ENCODE measurements at regions not wholly inside any gene's neighbourhood (a gene's known extent, or its start where the extent isn't known, plus 50 kb on each side); places are given as distances from the start of the nearest gene placed in this dataset.

- TF ChIP-seq FOXM1 (IDR thresholded peaks at IDR 0.05; ENCODE audit: low read depth, low read length) = no peak
- TF ChIP-seq PML (IDR thresholded peaks at IDR 0.05; ENCODE audit: low read length) = no peak
- TF ChIP-seq MYC (IDR thresholded peaks at IDR 0.05; ENCODE audit: insufficient read depth, insufficient read length, insufficient replicate concordance, low read length, severe bottlenecking) = no peak
These were observed 285.9 kb downstream of the SLC7A11 start (continued) for GRCh38 chr4:137956256-137956655.

- TF ChIP-seq RAD21 (IDR thresholded peaks at IDR 0.05; ENCODE audit: insufficient read depth, low read depth, low read length) (no peak), HDAC6 (IDR thresholded peaks at IDR 0.05; ENCODE audit: unreplicated experiment) (no peak), CBX3 (IDR thresholded peaks at IDR 0.05; ENCODE audit: borderline replicate concordance, low read depth) (no peak), ZBTB33 (IDR thresholded peaks at IDR 0.05) (no peak), BCL11A (IDR thresholded peaks at IDR 0.05; ENCODE audit: low read depth, low read length) (no peak), NBN (IDR thresholded peaks at IDR 0.05) (no peak), POLR2AphosphoS2 (IDR thresholded peaks at IDR 0.05; ENCODE audit: low read depth, low read length) (no peak), ASH2L (IDR thresholded peaks at IDR 0.05; ENCODE audit: borderline replicate concordance, low read depth) (no peak), SMC3 (IDR thresholded peaks at IDR 0.05; ENCODE audit: borderline replicate concordance, low read length) (no peak), RAD51 (IDR thresholded peaks at IDR 0.05) (no peak), RCOR1 (conservative IDR thresholded peaks at IDR 0.05; ENCODE audit: low read depth, low read length) (no peak)
- ATAC-seq (no peak), DNase-seq (ENCODE audit: low read depth, low spot score) (no peak), FAIRE-seq (no peak)
- 57% methylated on average over 1 of the region's 1 CpG for WGBS (ENCODE audit: insufficient coverage, insufficient replicate concordance, low lambda C conversion rate, missing lambda C conversion rate)
- no peak overlapping the region for H3K9ac ChIP-seq (ENCODE audit: control insufficient read depth, insufficient read depth, low read length)
- in situ Hi-C loops (cut with MboI) (no loop called here), intact Hi-C loops (cut with micrococcal nuclease; ENCODE audit: unreplicated experiment) (no loop called here)
- H3K9me3 ChIP-seq (replicated peaks; ENCODE audit: control insufficient read depth, insufficient read depth, low read length) = no peaks in the 10 kb centered on the region
- H3K79me2 ChIP-seq (ENCODE audit: control insufficient read depth, insufficient read depth, low read length) = no peaks in the 10 kb centered on the region
- ChIA-PET POLR2A (no interaction called here), SMC1A (ENCODE audit: uncharacterized antibody, unreplicated experiment) (no interaction called here), CTCF (no interaction called here), RAD21 (ENCODE audit: unreplicated experiment) (no interaction called here)
- no TSS peak for BruUV-seq (replicated peaks)
- no peak overlapping the region for H3K27ac ChIP-seq (ENCODE audit: control insufficient read depth, insufficient read depth)
- H3K4me1 ChIP-seq (ENCODE audit: control insufficient read depth, insufficient read depth, low read length) = no peaks in the 10 kb centered on the region
- no peaks in the 10 kb centered on the region for H4K20me1 ChIP-seq (ENCODE audit: control insufficient read depth, insufficient read depth)
- no peaks in the 10 kb centered on the region for H3K36me3 ChIP-seq (ENCODE audit: control insufficient read depth in 2 of 2, insufficient read depth in 2 of 2, low read length in 1 of 2)
- no peak overlapping the region for H2AFZ ChIP-seq (ENCODE audit: control insufficient read depth, low read depth, low read length)
- H3K4me3 ChIP-seq = no peak overlapping the region
- no peak overlapping the region for H3K4me2 ChIP-seq (ENCODE audit: control insufficient read depth, insufficient read depth)
- no peaks in the 10 kb centered on the region for H3K27me3 ChIP-seq (replicated peaks in 1 of 2; ENCODE audit: control insufficient read depth in 2 of 2, insufficient read depth in 2 of 2, low read length in 1 of 2)
These were observed 286.6 kb downstream of the SLC7A11 start for GRCh38 chr4:137955595-137955994.

All from GM12878 (cell line).